Activated CD8-positive, alpha-beta memory T cell treated with anti-CD3 and anti-CD28 coated beads for 4 hours (primary cell): ENCODE measurements at regions not wholly inside any gene's neighbourhood (a gene's known extent, or its start where the extent isn't known, plus 50 kb on each side); places are given as distances from the start of the nearest gene placed in this dataset.
"Not testable (repeated sequence)": the region's sequence is repeated elsewhere in the genome, so short reads cannot be mapped to it uniquely, and the experiment has no call there.

Experiments
- DNase-seq, 2 donors: peaks; one replicate each; pipeline ENCODE4 v3.0.0-alpha.2; 2020; ENCODE audit warnings: low read depth in 2 of 2

DNA sequence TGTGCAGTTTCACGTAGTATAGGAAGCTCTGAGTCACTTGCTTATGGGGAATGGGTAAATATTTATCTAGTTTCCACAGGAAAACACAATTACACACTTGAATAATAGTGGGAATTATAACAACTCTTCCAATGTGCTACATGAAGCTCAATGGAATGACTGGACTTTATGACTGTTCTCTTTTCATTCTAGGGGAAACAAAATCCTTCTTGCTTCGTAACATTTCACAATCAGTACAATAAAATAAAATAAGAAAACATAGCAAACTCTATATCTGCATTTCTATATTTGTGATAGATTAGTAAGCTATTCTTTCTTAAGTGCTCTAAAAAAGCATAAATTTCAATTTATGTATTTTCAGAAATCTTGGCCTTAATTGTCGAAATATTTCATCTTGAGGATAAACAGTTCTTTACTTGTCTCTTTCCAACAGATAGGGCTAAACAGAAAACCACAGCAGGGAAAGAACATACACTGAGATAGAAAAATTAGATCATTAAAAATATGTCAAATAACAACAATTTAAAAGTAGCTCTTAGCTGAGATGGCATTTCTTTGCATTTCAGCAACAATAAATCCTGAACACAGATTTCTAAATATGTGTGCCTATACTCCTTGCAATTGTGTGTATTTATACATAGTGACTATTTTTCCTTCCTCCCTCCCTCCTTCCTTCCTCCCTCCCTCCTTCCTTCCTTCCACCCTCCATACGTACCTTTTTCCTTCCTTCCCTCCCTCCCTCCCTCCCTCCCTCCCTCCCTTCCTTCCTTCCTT, 395.5 kb upstream of the KCNMB2 start:
- no peak for DNase-seq

DNA sequence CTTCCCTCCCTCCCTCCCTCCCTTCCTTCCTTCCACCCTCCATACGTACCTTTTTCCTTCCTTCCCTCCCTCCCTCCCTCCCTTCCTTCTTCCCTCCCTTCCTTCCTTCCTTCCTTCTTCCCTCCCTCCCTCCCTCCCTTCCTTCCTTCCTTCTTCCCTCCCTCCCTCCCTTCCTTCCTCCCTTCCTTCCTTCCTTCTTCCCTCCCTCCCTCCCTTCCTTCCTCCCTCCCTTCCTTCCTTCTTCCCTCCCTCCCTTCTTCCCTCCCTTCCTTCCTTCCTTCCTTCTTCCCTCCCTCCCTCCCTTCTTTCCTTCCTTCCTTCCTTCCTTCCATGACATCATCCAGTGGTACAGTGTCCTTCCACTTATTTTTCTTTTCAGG, 394.9 kb upstream of the KCNMB2 start:
- DNase-seq: not testable (repeated sequence)

DNA sequence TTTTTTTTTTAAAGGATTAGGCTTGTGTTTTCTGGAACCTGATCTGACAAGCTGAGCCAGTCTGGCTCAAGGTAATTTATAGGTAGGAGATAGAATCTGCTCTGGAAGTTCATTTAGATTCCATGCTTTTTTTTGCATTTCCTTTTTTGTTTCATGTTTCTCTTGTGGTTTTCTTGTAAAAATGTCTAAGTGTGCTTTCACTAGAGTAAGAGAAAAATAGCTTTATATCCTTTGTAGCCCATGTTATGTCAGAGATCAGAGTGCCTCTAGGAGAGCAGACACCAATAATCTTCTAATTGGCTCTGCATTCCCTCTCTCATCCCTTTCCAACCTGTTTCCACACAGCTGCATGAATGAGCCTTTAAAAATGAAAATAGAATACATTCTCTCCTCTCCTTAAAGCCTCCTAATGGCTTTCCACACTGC, 389.8 kb upstream of the KCNMB2 start:
- DNase-seq: no peak

DNA sequence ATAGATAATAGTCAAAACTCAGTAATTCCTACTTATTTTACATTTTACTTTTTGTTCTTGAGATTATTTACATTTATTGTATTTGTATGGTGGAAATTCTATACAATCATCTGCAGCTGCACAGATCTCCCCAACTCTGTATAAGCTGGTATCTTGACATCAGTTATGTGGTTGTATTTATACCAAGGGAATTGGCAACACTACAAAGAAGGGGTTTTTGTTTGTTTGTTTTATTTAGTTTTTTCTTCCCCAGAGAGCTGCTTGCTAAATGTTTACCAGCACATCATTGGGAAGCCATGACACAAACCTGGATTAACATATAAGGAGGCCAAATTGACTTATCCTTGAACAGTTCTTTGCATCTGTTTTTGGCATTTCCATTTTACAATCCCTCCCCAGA, 389.2 kb upstream of the KCNMB2 start:
- DNase-seq: no peak

DNA sequence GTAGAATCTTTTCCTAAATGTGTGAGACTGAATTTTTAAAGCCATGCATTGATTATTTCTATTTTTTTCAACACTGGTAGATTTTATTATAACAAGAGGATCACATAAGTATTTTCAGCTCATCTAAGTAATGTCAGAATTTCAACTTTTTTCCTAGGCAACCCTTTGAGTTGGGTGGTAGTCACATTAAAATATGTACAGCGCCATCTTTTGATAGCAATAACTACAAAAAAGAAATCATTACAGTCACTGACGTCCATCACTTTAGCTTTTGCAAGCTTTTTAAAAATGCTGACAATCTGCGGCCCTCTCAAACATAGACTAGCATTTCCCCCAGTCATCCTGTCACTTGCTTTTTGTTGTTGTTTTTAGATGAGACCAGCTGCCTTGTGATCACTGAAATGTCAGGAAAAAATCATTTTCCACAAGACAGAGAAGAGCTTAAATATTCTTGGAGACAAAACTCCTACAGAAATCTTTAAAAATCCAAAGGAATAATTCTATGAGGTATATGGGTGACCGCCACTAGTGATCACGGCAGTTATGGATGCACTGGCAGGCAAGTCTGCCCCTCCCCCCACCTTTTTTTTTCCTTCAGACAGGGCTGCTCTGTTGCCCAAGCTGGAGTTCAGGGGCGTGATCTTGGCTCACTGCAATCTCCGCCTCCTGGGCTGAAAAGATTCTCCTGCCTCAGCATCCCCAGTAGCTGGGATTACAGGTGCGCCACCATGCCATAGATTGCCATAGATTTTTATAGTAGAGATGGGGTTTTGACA, 384.0 kb upstream of the KCNMB2 start:
- no peak for DNase-seq

DNA sequence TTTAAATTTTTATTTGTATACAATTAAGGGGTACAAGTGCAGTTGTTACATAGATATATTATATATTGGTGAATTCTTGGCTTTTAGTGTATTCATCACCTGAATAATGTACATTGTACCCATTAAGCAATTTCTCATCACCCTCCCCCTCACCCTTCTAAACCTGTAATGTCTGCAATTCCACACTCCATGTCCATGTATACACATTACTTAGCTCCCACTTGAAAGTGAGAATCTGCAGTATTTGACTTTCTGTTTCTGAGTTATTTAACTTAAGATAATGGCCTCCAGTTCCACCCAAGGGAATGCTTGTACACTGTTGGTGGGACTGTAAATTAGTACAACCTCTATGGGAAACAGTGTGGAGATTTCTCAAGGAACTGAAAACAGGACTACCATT, 383.2 kb upstream of the KCNMB2 start:
- DNase-seq: no peak

DNA sequence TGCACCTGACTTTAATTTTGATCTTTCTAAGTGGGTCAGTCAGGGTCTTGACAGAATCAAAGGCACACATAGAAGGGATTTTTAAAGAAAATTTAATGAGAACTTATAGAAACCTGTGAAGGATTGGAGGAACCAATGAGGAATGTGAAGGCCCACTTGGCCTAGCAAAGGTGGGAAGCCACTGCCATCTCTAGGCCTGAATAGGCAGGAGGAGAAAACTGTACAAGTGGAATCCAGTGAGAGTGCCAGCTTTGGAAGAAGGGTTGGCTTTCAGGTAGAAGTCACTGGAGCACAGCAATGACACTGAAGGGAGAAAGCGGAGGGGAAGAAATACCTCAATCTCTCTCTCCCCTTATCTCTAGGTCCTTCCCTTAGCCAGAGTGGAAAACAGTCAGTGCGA, 380.7 kb upstream of the KCNMB2 start:
- DNase-seq: no peak

DNA sequence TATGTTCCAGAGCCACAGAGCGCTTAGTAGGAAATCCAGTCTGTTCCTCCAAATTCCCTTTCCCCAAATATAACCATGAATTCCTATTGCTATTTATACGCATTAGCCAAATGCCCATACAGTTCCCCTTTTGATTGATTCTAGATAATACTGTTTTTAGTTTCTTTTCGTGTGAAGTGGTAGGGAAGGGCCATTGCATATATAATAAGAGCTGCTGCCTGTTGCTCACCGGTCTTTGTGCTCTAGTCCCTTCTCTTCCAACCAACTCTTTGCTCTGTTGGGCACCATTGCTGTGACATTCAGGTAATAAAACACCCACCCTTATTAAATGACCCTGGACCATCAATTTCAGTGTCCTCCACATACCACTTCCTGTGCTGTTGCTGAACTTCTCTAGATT, 379.9 kb upstream of the KCNMB2 start:
- DNase-seq: no peak

DNA sequence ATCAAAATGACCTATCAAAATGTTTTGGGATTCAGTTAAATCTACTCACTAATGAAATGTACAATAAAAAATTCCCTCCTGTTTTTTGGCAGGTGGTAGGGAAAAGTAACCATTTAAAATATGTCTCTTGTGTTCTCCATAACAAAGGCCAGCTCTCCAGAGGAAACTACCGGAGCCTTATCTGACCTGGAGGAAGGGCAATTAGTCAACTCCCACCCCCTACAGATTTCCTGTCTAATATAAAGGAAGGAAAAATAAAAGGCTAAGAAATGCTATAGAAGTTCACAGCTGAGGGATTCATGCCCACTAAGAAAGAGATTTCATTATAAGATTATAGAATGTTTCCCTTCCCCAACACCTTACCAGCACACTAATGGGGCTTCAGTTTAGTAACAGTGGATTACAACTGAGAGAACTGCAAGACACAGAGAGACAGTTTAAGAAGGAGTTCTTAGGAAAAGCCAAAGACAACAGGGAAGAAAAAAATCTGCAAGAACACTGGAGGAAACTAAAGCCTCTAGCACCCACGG, 376.5 kb upstream of the KCNMB2 start:
- no peak for DNase-seq

DNA sequence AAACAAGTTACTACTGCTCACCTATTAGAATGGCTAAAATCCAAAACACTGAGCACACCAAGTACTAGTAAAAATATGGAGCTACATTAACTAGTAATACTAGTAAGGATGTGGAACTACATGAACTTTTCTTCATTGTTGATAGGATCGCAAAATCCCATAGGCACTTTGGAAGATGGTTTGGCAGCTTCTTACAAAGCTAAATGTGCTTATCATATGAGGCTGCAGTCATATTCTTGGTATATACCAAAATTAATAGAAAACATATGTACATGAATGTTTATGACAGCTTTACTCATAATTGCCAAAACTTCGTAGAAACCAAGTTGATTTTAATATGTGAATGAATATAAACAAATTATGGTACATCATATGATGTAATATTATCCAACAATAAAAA, 366.8 kb upstream of the KCNMB2 start:
- no peak for DNase-seq

DNA sequence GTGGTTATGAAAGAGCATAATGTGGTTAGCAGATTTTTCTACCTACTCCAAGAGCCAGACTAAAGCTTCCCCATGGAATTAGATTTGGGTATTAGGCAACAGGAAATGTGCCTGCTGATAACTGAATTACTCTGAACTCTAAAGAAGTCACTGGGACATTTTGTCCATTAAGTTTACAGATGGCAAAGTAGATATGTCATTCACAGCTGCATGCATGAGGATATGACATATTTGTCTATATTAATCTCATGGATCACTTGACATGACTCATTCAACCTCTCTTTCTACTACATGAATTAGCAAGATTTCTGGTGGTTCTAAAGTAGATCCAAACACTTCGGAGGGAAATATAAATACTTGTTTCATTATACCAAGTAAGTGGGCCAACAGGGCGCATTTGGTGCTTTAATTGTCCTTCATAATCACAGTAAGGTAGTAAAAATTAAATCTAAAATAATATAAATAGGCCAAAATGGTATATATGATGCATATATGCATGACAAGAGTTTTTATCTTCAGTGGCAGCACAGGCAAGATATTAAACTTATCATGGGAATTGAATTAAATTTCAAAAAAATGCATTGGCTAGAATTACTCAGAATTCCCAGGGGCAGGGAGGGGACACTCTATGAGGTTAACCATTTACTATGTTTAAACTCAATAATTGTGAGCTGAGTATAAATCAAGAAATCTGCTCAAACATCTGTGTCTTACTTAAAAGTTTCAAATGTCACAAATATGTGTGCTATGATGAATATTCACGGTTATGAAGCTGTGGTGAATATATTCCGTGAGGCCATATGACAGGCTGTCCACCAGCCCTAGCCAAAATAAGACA, 365.3 kb upstream of the KCNMB2 start:
- no peak for DNase-seq

DNA sequence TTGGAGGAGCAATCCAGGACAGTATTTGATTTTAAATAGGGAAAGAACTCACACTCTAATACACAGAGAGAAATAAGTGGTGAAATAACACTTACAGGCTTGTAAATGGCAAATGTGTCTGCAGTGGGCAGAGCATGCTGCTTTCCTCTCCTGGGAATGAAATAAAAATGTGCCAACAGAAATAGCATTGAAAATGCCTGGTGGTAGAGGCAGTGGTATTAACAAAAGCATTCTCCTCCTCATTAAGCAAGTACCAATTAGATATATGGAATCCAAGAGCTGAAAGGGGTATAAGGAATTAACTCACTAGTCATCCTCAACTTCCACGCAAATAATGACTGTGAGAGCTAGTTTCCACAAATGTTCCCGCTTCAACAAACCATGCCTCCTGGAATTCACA, 364.1 kb upstream of the KCNMB2 start:
- DNase-seq: no peak

DNA sequence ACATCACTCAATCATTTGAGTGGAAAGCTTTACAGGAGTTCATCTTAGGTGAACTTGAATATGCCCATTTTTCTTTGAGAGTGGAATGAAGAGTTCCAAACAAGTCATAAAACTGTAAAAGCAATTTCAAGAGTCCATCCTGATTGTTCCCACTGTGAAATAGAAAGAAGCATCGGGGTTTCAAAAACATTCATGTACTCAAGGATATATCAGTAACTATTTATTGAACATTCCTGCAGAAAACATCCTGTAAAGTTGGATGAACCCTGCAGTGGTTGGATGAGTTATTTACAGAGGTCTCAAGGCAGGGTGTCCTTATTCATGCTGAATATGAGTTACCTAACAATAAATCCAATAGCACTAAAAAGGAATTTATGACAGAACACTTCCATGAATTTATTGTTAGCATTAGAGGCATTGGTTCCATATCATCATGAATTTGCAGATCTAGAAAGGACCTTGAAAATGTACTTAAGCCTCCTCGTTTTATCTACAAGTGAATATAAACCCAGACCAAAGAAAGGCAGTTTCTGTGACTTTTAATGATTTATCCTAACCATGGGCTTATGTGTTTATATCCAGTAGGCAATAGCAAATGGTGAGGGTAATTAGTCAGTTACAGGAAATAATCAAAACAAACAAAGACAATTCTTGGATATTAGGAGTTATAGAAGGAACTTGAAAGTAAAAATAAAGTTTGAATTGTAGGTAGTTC, 361.9 kb upstream of the KCNMB2 start:
- DNase-seq: no peak

DNA sequence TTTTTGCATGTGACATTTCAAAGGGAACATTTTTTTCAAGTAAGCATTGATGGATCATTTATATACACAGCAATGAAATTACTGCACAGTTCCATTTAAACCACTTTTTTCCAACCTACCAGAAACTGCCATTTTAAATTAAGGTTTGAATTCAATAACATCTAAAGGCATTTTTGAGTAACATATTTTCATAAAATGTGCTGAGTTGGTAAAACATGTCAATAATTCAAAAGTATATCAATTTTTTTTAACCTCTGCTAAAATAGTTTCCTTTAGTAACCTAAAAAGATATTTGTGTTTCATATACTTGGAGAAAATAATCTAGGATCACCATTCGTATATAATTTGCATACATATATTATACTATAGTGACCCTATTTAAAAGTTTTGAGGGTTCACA, 355.1 kb upstream of the KCNMB2 start:
- DNase-seq: no peak

DNA sequence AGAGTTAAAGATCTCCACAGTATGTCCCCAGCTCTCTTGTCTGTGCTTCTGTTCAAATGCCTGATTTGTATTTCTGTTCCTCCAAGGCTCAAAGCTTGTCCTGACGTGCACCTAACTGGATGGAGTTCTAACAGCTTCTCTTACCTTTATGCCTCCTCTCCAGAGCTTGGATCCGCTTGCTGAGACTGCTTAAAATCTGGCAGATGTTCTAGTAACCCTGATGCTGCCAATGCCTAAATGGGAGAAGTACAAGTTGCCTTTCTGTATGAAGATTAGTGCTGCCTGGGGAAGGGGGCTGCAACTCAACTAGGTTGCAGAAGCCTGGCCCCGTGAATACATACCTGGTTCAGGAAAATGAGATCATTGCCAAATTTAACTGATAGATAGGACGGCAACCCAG, 354.5 kb upstream of the KCNMB2 start:
- no peak for DNase-seq

DNA sequence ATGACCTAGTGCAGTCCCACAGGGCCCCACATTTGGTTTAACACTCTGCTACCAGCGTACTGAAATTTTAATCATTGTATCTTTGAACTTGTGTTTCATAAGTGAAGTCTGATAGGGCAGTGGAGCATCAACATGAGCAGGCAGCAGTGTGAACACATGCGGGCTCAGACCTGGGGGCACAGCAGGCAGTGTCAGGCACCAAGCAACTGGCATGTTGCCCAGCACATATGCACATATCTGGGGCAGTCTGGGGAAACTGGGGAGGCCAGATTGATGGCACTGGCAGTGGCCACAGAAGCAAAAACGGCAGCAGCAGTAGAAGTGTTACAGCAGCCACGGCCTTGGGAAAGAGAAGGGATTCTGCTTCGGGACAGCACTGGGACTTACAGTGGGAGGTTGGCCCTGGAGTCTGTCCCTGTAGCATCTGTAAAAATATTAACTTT, 353.9 kb upstream of the KCNMB2 start:
- DNase-seq: no peak

DNA sequence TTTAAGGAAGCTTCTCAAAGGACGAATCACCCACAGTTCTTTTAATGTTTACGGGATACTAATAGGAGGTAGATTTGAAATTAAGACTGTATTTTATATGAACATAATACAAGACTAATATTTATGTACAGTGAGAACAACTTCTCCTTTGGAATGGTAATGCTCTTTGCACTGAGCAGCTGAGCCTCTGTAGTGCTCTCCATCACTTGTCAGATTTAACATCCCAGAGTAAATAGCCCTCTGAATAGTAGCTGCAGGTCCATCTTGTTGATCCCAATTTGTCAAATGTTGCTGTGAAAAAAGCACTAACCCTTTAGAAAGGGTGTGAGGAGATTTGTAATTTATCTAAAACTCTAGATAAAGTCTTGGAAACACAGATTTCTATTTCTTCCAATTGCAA, 351.4 kb upstream of the KCNMB2 start:
- DNase-seq: no peak

DNA sequence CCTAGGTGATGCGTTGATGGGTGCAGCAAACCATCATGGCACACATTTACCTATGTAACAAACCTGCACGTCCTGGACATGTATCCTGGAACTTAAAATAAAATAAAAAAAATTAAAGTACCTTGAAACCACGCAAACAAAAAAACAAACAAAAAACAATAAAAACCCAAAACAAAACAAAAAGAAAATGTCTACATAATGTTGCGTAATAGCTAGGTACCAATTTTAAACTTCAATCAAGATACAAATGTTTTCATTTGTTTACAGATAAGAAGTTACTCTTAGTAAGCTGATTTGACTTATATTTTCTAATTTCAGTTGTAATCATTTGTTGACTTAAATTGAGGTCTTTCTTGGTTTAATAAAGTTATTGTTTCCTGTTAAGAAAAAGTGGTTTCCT, 349.6 kb upstream of the KCNMB2 start:
- no peak for DNase-seq

DNA sequence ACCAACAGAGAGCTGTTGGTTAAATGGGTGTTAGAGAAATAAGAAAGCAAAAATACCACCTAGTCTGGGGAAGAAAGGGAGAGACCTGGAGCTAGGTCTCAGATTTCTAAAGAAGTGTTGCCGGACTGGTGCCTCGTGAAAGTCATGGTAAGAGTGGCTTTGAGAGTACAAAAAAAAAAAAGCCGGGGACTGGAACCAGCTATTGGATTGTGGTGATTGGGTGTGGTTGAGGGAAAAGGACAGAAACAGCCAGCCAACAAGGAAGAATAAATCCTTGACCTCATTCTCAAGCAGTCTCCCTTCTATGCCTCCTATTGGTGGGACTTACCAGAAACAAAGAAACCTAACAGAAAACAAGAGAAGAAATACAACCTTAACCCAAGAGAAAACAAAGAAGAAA, 346.4 kb upstream of the KCNMB2 start:
- no peak for DNase-seq

DNA sequence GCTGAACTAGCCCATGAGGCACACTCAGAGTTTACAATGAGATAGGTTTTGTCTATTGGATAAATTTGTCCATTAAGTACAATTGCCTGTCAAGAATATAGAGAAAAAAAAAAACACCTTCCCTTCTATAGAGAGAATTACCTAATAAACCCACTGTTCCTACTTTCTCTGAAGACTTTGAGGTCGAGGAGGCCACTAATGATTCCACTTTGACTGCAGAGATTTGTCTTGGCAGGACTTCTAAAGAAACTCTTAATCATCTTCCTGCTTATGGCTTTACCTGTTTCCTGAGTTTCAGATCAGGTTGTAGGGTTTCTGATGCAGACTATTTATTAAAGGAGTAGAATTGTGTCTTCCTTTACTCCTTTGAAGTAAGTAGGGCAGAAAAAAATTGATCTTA, 342.4 kb upstream of the KCNMB2 start:
- DNase-seq: no peak

DNA sequence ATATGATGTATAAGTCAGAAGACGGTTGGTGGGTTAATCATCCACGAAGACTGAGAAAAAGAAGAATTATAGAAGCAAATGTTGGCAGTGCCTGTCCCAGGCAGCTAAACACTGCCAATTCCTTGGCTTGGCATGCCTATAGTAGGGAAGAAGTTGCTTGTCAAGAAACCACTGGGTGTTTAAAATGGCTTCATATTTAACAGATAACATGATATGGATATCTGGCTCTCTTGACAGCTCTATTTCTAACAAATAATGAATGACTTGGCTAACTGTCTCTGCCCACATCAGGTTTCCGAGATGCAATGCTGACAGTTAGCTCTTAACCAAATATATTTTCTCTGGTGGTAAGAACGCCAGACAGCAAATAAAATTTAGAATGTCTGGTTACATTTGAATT, 341.7 kb upstream of the KCNMB2 start:
- DNase-seq: no peak

DNA sequence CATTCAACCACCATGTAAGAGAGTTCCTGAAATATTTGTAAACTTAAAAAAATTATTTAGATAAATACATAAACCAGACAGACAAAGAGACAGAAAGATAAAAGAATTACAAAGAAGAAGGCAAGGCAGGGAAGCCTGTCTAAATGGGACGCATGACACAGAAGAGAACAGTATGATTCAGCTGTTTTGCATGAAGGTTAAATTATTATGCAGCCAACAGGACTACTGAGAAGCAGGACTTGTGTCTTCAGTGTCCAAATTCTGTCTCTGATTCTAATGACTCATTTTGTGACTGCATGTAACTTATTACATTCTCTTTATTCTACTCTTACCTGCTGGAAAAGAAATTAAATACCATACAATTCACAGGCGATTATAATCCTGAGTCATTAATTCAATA, 340.4 kb upstream of the KCNMB2 start:
- no peak for DNase-seq
